NCI-H2029 treated with DMSO at 0.1 percent for 48 hours (cell line): ENCODE measurements at regions not wholly inside any gene's neighbourhood (a gene's known extent, or its start where the extent isn't known, plus 50 kb on each side); places are given as distances from the start of the nearest gene placed in this dataset.
"Not testable (repeated sequence)": the region's sequence is repeated elsewhere in the genome, so short reads cannot be mapped to it uniquely, and the experiment has no call there.

Experiments
- DNase-seq: peaks from one replicate; lab custom pipeline; 2025; lab: John Stamatoyannopoulos, UW

- not testable (repeated sequence) for DNase-seq
Observed at GRCh38 chr5:128735656-128736055, 197.6 kb upstream of the FBN2 start.

- no peak for DNase-seq
Observed at GRCh38 chr5:128736553-128736952, 198.5 kb upstream of the FBN2 start.

GRCh38 chr5:128749136-128749898, 211.3 kb upstream of the FBN2 start:
- DNase-seq: no peak

GRCh38 chr5:128750155-128750554, 212.1 kb upstream of the FBN2 start:
- DNase-seq: no peak

GRCh38 chr5:128757196-128757959, 207.9 kb upstream of the SLC27A6 start:
- DNase-seq: no peak

- DNase-seq: no peak
Observed at GRCh38 chr5:128762661-128763306, 202.5 kb upstream of the SLC27A6 start.

GRCh38 chr5:128763321-128763720, 202.0 kb upstream of the SLC27A6 start:
- no peak for DNase-seq

GRCh38 chr5:128764601-128765310, 200.5 kb upstream of the SLC27A6 start:
- no peak for DNase-seq

- no peak for DNase-seq
Observed at GRCh38 chr5:128765448-128766061, 199.7 kb upstream of the SLC27A6 start.

- DNase-seq: no peak
Observed at GRCh38 chr5:128766406-128766805, 198.9 kb upstream of the SLC27A6 start.

GRCh38 chr5:128770907-128771306, 194.4 kb upstream of the SLC27A6 start:
- no peak for DNase-seq

GRCh38 chr5:128772356-128772755, 192.9 kb upstream of the SLC27A6 start:
- no peak for DNase-seq

GRCh38 chr5:128773378-128773777, 191.9 kb upstream of the SLC27A6 start:
- no peak for DNase-seq

- no peak for DNase-seq
Observed at GRCh38 chr5:128774605-128775004, 190.7 kb upstream of the SLC27A6 start.

GRCh38 chr5:128775558-128775957, 189.7 kb upstream of the SLC27A6 start:
- no peak for DNase-seq

- no peak for DNase-seq
Observed at GRCh38 chr5:128777052-128777451, 188.2 kb upstream of the SLC27A6 start.

- no peak for DNase-seq
Observed at GRCh38 chr5:128778474-128778873, 186.8 kb upstream of the SLC27A6 start.

GRCh38 chr5:128782446-128782845, 182.8 kb upstream of the SLC27A6 start:
- no peak for DNase-seq

- no peak for DNase-seq
Observed at GRCh38 chr5:128784726-128785125, 180.6 kb upstream of the SLC27A6 start.

GRCh38 chr5:128791312-128791711, 174.0 kb upstream of the SLC27A6 start:
- DNase-seq: no peak

GRCh38 chr5:128796506-128796905, 168.8 kb upstream of the SLC27A6 start:
- DNase-seq: no peak

- DNase-seq: no peak
Observed at GRCh38 chr5:128798871-128799270, 166.4 kb upstream of the SLC27A6 start.
